ENCODE measurements at regions not wholly inside any gene's neighbourhood (a gene's known extent, or its start where the extent isn't known, plus 50 kb on each side); places are given as distances from the start of the nearest gene placed in this dataset.

DNA sequence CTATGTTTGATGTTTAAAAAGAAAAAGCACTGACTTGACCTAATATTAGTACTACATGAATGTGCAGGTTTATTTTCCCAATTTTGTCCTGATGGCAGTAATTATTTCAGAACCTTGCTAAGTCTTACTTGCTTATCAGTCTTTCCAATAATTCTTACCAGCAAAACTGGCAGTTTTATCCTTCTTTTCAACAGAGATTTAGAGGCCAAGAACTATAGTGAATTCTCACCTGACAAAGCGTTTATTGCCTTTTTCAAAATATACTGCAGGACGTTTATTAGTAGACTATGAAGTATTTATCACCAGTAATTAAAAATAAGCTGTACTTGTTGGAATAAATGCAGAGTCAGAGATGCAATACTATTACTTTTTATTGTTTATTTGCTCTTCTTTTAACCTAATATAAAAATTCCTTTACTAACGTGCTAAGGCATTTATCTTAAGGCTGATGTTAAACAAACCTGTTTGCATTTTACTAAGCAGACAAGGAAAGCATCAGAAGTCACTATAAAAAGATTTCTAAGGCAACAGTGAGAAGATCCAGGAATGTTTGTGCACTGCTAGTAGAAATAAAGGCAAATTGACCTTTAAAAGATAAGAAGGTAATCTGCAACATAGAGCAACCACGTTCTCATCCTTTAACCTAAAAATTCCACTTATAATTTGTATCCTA, 80.3 kb upstream of the NOCT start:
- ATAC-seq (no peak), DNase-seq (no peak)
- intact Hi-C loops (cut with micrococcal nuclease), result no loop called here

DNA sequence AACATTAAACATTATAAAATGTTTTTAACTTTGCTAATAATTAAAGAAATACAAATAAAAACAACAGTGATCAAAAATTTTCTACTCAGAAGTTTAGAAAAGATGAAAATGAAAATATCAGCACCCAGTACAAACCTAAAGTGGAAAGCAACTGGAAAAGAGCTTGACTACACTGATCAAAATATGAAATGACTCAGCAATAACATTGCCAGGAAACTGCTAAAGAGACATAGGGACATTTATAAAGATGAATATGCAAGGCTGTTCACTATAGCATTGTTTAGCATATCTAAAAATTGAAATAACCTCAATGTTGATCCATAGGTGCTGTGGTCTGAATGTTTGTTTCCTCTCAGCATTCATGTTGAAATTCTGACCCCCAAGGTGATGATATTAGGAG, 88.5 kb upstream of the NOCT start:
- DNase-seq (no peak), ATAC-seq (no peak)
- intact Hi-C loops (cut with micrococcal nuclease), result no loop called here

DNA sequence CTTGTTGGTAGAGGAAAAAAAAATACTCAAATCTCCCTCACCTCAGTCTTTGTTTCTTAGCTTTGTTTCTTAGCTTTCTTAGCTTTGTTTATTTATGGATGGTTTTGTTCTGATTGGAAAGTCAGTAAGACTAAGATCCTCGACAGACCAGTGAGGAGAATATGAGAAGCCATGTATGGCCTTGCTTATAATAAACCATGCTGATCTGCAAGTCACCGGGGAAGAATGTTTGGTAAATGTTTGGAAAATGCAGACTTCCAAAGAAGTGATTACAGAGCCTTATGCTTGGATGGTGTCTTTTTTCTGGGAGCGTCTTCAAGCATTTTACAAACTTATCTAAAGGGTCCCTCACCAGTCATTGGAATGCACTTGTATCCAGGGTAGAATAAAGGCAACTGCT, 90.1 kb upstream of the NOCT start:
- ATAC-seq (no peak), DNase-seq (no peak)
- intact Hi-C loops (cut with micrococcal nuclease), result no loop called here

DNA sequence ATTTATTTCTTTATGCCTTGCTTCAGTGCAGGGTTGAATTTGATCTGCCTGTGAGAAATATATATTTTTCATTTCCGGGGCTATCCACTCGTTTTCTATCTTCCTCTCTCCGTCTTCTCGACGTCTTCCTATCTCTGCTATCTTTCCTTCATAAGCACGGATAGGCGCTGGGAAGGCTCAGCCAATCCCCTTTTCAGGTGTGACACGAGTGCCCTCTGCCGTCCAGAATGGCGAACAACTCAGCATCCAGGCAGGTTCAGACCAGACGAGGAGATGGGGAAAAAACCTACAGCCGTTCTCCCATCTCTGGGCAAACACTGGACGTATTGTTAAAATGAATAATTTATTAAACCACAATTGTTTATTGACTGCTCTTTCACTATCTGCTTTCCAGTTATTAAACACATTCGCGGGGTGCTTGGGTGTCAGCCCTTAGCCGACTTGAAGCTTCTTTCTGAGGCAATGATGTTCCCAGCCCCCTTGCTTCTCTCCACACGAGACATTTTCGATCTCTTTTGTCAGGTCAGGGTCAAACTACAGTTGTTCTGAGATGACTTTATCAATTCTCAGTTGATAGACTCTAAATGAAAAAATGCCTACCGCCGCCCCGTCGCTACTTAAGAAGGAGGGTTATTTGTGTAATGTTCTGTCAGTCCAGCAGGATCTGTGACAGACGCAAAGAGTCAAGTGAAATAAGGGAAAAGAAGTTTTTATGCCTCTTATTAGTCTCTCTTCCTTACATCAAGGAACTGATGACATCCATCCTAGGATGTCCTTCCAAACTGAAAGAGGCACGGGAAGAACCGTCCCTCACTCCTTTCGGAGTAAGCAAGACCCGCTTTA, 96.3 kb upstream of the NOCT start:
- intact Hi-C loops (cut with micrococcal nuclease), result no loop called here

DNA sequence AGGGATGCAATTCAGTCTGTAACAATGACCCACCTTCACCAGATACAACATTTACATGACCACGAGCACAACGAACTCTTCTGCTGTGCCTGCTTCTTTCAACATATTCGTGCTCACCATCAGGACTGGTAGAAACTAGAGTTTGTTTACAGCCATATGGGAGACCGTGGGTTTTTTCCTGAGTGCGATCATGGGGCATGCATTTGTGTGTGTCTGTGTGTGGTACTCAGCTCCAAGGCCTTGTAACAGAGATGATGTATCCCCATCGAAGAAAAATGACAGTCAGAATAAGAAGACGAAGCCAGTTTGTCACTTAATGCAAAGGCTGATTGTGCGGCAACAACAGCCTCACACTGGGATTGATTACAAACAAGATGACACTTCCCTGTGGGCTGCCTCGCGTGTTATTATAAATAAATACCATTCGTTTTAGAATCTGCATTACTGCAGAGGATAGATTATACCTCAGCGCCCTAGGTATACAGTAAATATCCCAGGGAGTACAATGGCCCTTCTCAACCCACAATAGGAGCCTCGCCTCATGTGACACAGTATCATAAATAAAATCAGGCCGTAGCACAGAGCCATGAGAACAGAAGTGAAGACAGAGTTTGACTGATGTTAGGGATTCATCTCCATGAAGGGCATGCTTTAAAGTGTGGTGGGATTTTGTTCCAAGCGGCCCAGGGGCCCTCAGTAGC, 97.3 kb upstream of the NOCT start:
- DNase-seq (no peak), ATAC-seq (no peak)
- intact Hi-C loops (cut with micrococcal nuclease), result no loop called here

More for the DNA sequence above, 96.3 kb upstream of the NOCT start:
- peak; percentile 82 for DNase-seq
- peak; percentile 94 for ATAC-seq

- ATAC-seq (no peak), DNase-seq (no peak)
- intact Hi-C loops (cut with micrococcal nuclease), result no loop called here
Observed at GRCh38 chr4:138916763-138917162, 98.8 kb upstream of the NOCT start.

- intact Hi-C loops (cut with micrococcal nuclease), result no loop called here
- DNase-seq (no peak), ATAC-seq (no peak)
Observed at GRCh38 chr4:138915756-138916155, 99.8 kb upstream of the NOCT start.

GRCh38 chr4:138912704-138913340, 102.8 kb upstream of the NOCT start:
- DNase-seq (no peak), ATAC-seq (no peak)
- intact Hi-C loops (cut with micrococcal nuclease), result no loop called here

- no peak for ATAC-seq
- intact Hi-C loops (cut with micrococcal nuclease), result no loop called here
- no peak for DNase-seq
Observed at GRCh38 chr4:138911909-138912703, 103.5 kb upstream of the NOCT start.

DNA sequence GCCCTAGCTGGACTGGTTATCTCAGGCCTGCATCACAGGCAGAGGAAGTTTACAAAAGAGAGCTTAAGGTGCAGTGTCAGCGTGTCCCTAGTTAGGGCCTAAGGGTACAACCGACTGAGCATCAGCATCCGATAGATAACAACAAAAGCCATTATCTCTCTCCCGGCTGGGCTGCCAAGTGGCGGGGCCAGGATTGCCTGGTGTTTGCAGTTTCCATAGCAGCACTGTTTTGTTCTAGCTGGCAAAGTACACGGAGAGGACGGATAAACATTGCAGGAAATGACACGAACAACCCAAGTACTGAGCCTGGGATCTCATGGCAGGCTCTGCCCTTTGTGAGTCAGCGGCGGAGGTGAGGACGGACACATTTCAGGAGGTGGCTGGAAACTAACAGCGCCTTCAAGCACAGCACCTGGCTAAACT, 104.7 kb upstream of the NOCT start:
- ATAC-seq (peak; percentile 99), DNase-seq (peak; percentile 87)
- intact Hi-C loops (cut with micrococcal nuclease), result no loop called here

GRCh38 chr4:138910195-138910913, 105.2 kb upstream of the NOCT start:
- intact Hi-C loops (cut with micrococcal nuclease), result no loop called here
- DNase-seq (no peak), ATAC-seq (no peak)

- ATAC-seq, result no peak
- intact Hi-C loops (cut with micrococcal nuclease), result no loop called here
Observed at GRCh38 chr4:138909587-138909986, 106.0 kb upstream of the NOCT start.

GRCh38 chr4:138908134-138908533, 107.4 kb upstream of the NOCT start:
- ATAC-seq, result no peak
- DNase-seq, result no peak
- intact Hi-C loops (cut with micrococcal nuclease), result no loop called here

More at GRCh38 chr4:138909587-138909986, 106.0 kb upstream of the NOCT start:
- no peak for DNase-seq

GRCh38 chr4:138907174-138907573, 108.4 kb upstream of the NOCT start:
- DNase-seq, result no peak
- intact Hi-C loops (cut with micrococcal nuclease), result no loop called here
- no peak for ATAC-seq

GRCh38 chr4:138904793-138905192, 110.8 kb upstream of the NOCT start:
- intact Hi-C loops (cut with micrococcal nuclease), result no loop called here
- ATAC-seq (no peak), DNase-seq (no peak)

DNA sequence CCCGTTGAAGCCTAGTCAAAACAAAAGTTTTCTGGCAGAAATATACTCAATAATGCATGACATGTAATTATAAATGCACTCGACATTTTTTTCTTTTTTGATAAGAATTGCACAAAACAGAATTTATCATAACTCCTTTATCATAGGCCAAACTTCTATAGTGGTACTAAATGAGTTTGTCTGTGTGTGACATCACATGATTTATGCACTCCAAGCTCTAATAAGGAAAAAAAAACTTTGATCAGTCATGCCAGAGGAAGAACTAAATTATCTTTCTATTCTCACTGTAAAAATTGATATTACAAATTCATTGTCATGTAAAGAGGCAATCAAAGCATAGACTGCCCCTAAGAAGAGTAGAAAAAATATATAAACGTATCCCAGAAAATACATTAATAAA, 112.4 kb upstream of the NOCT start:
- ATAC-seq, result no peak
- no peak for DNase-seq
- intact Hi-C loops (cut with micrococcal nuclease), result no loop called here

DNA sequence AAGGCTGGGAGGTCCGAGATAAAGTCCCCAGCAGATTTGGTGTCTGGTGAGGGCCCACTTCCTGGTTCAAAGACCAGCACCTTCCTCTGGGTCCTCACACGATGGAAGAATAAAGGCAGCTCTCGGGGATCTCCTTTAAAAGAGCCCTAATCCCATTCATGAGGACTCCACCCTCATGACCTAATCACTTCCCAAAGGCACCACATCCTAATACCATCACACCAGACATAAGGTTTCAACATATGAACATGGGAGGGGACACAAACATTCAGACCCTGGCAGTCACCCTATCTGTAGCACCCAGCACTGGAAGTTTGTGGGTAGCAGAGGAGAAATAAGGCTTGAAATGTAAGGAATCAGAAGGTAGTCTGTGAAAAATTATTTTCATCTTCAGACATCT, 112.9 kb upstream of the NOCT start:
- intact Hi-C loops (cut with micrococcal nuclease), result no loop called here
- ATAC-seq (no peak), DNase-seq (no peak)

GRCh38 chr4:138901177-138901576, 114.4 kb upstream of the NOCT start:
- no peak for ATAC-seq
- intact Hi-C loops (cut with micrococcal nuclease), result no loop called here
- no peak for DNase-seq
